ENCODE measurements at regions not wholly inside any gene's neighbourhood (a gene's known extent, or its start where the extent isn't known, plus 50 kb on each side); places are given as distances from the start of the nearest gene placed in this dataset.

GRCh38 chr1:192070213-192070612 lies 88.0 kb upstream of the RGS18 start:
- DNase-seq (no peak), ATAC-seq (no peak)
- Mint-ChIP-seq H3K4me3 (no peak overlapping the region), H3K4me1 (no peaks in the 10 kb centered on the region), H3K9me3 (peaks cover 0 to 16% (median 0%) of the 10 kb centered on the region in 11 donors), H3K36me3 (no peaks in the 10 kb centered on the region), H3K27me3 (no peaks in the 10 kb centered on the region), H3K27ac (no peak overlapping the region)
- H3K27me3 ChIP-seq (ENCODE audit: control insufficient read depth in 2 of 2, insufficient read depth in 2 of 2, low read length in 2 of 2): no peaks in the 10 kb centered on the region
- H3K9me3 ChIP-seq (ENCODE audit: control insufficient read depth in 2 of 3, low read length in 3 of 3): no peaks in the 10 kb centered on the region
- no peak overlapping the region for H3K4me3 ChIP-seq (ENCODE audit: low read length)
- ChIA-PET POLR2A (no interaction called here), CTCF (no interaction called here)
- no peak overlapping the region for H3K27ac ChIP-seq (ENCODE audit: low read depth, low read length)
- intact Hi-C loops (cut with micrococcal nuclease): no loop called here
- no peaks in the 10 kb centered on the region for H3K4me1 ChIP-seq (ENCODE audit: control insufficient read depth in 2 of 2, insufficient read depth in 2 of 2, low read length in 2 of 2)
- H3K36me3 ChIP-seq (ENCODE audit: control insufficient read depth in 2 of 3, insufficient read depth in 3 of 3, low read length in 3 of 3): no peaks in the 10 kb centered on the region

GRCh38 chr1:192080684-192081083 lies 77.6 kb upstream of the RGS18 start:
- no peak for ATAC-seq
- Histone ChIP-seq H3K36me3 (ENCODE audit: control insufficient read depth in 2 of 3, insufficient read depth in 3 of 3, low read length in 3 of 3) (no peaks in the 10 kb centered on the region), H3K27me3 (ENCODE audit: control insufficient read depth in 2 of 2, insufficient read depth in 2 of 2, low read length in 2 of 2) (no peaks in the 10 kb centered on the region), H3K27ac (ENCODE audit: low read depth, low read length) (no peak overlapping the region), H3K4me1 (ENCODE audit: control insufficient read depth in 2 of 2, insufficient read depth in 2 of 2, low read length in 2 of 2) (no peaks in the 10 kb centered on the region), H3K9me3 (ENCODE audit: control insufficient read depth in 2 of 3, low read length in 3 of 3) (no peaks in the 10 kb centered on the region), H3K4me3 (ENCODE audit: low read length) (no peak overlapping the region)
- POLR2A ChIA-PET: no interaction called here
- no peaks in the 10 kb centered on the region for H3K27me3 Mint-ChIP-seq
- H3K9me3 Mint-ChIP-seq: peaks cover 0 to 18% (median 0%) of the 10 kb centered on the region in 11 donors
- no peak overlapping the region for H3K27ac Mint-ChIP-seq
- intact Hi-C loops (cut with micrococcal nuclease): no loop called here
- H3K4me1 Mint-ChIP-seq: no peaks in the 10 kb centered on the region
- DNase-seq: no peak
- CTCF ChIA-PET: no interaction called here
- no peak overlapping the region for H3K4me3 Mint-ChIP-seq
- no peaks in the 10 kb centered on the region for H3K36me3 Mint-ChIP-seq

- H3K4me3 ChIP-seq (ENCODE audit: low read length): no peak overlapping the region
- POLR2A ChIA-PET: no interaction called here
- CTCF ChIA-PET: no interaction called here
- Mint-ChIP-seq H3K4me3 (no peak overlapping the region), H3K9me3 (peaks cover 0 to 18% (median 0%) of the 10 kb centered on the region in 11 donors), H3K4me1 (no peaks in the 10 kb centered on the region), H3K27ac (no peak overlapping the region), H3K27me3 (no peaks in the 10 kb centered on the region), H3K36me3 (no peaks in the 10 kb centered on the region)
- DNase-seq: no peak
- intact Hi-C loops (cut with micrococcal nuclease): no loop called here
- H3K36me3 ChIP-seq (ENCODE audit: control insufficient read depth in 2 of 3, insufficient read depth in 3 of 3, low read length in 3 of 3): no peaks in the 10 kb centered on the region
- no peak for ATAC-seq
- H3K27ac ChIP-seq (ENCODE audit: low read depth, low read length): no peak overlapping the region
- no peaks in the 10 kb centered on the region for H3K9me3 ChIP-seq (ENCODE audit: control insufficient read depth in 2 of 3, low read length in 3 of 3)
- no peaks in the 10 kb centered on the region for H3K27me3 ChIP-seq (ENCODE audit: control insufficient read depth in 2 of 2, insufficient read depth in 2 of 2, low read length in 2 of 2)
- no peaks in the 10 kb centered on the region for H3K4me1 ChIP-seq (ENCODE audit: control insufficient read depth in 2 of 2, insufficient read depth in 2 of 2, low read length in 2 of 2)
Measured at GRCh38 chr1:192081359-192081758, 76.9 kb upstream of the RGS18 start.

- Histone ChIP-seq H3K4me3 (ENCODE audit: low read length) (no peak overlapping the region), H3K9me3 (ENCODE audit: control insufficient read depth in 2 of 3, low read length in 3 of 3) (no peaks in the 10 kb centered on the region), H3K27ac (ENCODE audit: low read depth, low read length) (no peak overlapping the region), H3K36me3 (ENCODE audit: control insufficient read depth in 2 of 3, insufficient read depth in 3 of 3, low read length in 3 of 3) (no peaks in the 10 kb centered on the region), H3K27me3 (ENCODE audit: control insufficient read depth in 2 of 2, insufficient read depth in 2 of 2, low read length in 2 of 2) (no peaks in the 10 kb centered on the region), H3K4me1 (ENCODE audit: control insufficient read depth in 2 of 2, insufficient read depth in 2 of 2, low read length in 2 of 2) (no peaks in the 10 kb centered on the region)
- Mint-ChIP-seq H3K27ac (no peak overlapping the region), H3K4me3 (no peak overlapping the region), H3K9me3 (peaks cover 0 to 6% (median 0%) of the 10 kb centered on the region in 11 donors), H3K27me3 (no peaks in the 10 kb centered on the region), H3K36me3 (no peaks in the 10 kb centered on the region), H3K4me1 (no peaks in the 10 kb centered on the region)
- ATAC-seq (no peak), DNase-seq (no peak)
- POLR2A ChIA-PET: no interaction called here
- CTCF ChIA-PET: no interaction called here
- intact Hi-C loops (cut with micrococcal nuclease): no loop called here
Measured at GRCh38 chr1:192086644-192087043, 71.6 kb upstream of the RGS18 start.

GRCh38 chr1:192087334-192087733 lies 70.9 kb upstream of the RGS18 start:
- Histone ChIP-seq H3K9me3 (ENCODE audit: control insufficient read depth in 2 of 3, low read length in 3 of 3) (no peaks in the 10 kb centered on the region), H3K4me3 (ENCODE audit: low read length) (no peak overlapping the region), H3K36me3 (ENCODE audit: control insufficient read depth in 2 of 3, insufficient read depth in 3 of 3, low read length in 3 of 3) (no peaks in the 10 kb centered on the region), H3K27me3 (ENCODE audit: control insufficient read depth in 2 of 2, insufficient read depth in 2 of 2, low read length in 2 of 2) (no peaks in the 10 kb centered on the region), H3K27ac (ENCODE audit: low read depth, low read length) (no peak overlapping the region), H3K4me1 (ENCODE audit: control insufficient read depth in 2 of 2, insufficient read depth in 2 of 2, low read length in 2 of 2) (no peaks in the 10 kb centered on the region)
- Mint-ChIP-seq H3K27me3 (no peaks in the 10 kb centered on the region), H3K4me3 (no peak overlapping the region), H3K36me3 (no peaks in the 10 kb centered on the region), H3K4me1 (no peaks in the 10 kb centered on the region), H3K27ac (no peak overlapping the region), H3K9me3 (peaks cover 0 to 6% (median 0%) of the 10 kb centered on the region in 11 donors)
- no peak for ATAC-seq
- ChIA-PET CTCF (no interaction called here), POLR2A (no interaction called here)
- DNase-seq: no peak
- intact Hi-C loops (cut with micrococcal nuclease): no loop called here

- Histone ChIP-seq H3K36me3 (ENCODE audit: control insufficient read depth in 2 of 3, insufficient read depth in 3 of 3, low read length in 3 of 3) (no peaks in the 10 kb centered on the region), H3K27ac (ENCODE audit: low read depth, low read length) (no peak overlapping the region), H3K9me3 (ENCODE audit: control insufficient read depth in 2 of 3, low read length in 3 of 3) (no peaks in the 10 kb centered on the region), H3K27me3 (ENCODE audit: control insufficient read depth in 2 of 2, insufficient read depth in 2 of 2, low read length in 2 of 2) (no peaks in the 10 kb centered on the region), H3K4me1 (ENCODE audit: control insufficient read depth in 2 of 2, insufficient read depth in 2 of 2, low read length in 2 of 2) (no peaks in the 10 kb centered on the region), H3K4me3 (ENCODE audit: low read length) (no peak overlapping the region)
- Mint-ChIP-seq H3K27ac (peak overlapping the region in 1 of 9 donors; percentile 28), H3K4me1 (no peaks in the 10 kb centered on the region), H3K9me3 (peaks cover 0 to 6% (median 0%) of the 10 kb centered on the region in 11 donors), H3K36me3 (no peaks in the 10 kb centered on the region), H3K27me3 (no peaks in the 10 kb centered on the region), H3K4me3 (no peak overlapping the region)
- no peak for DNase-seq
- CTCF ChIA-PET: no interaction called here
- ATAC-seq: no peak
- POLR2A ChIA-PET: no interaction called here
- intact Hi-C loops (cut with micrococcal nuclease): no loop called here
Measured at GRCh38 chr1:192088496-192088895, 69.8 kb upstream of the RGS18 start.

- ChIA-PET CTCF (no interaction called here), POLR2A (no interaction called here)
- DNase-seq (no peak), ATAC-seq (no peak)
- Histone ChIP-seq H3K27ac (ENCODE audit: low read depth, low read length) (no peak overlapping the region), H3K9me3 (ENCODE audit: control insufficient read depth in 2 of 3, low read length in 3 of 3) (no peaks in the 10 kb centered on the region), H3K4me1 (ENCODE audit: control insufficient read depth in 2 of 2, insufficient read depth in 2 of 2, low read length in 2 of 2) (no peaks in the 10 kb centered on the region), H3K4me3 (ENCODE audit: low read length) (no peak overlapping the region), H3K27me3 (ENCODE audit: control insufficient read depth in 2 of 2, insufficient read depth in 2 of 2, low read length in 2 of 2) (no peaks in the 10 kb centered on the region), H3K36me3 (ENCODE audit: control insufficient read depth in 2 of 3, insufficient read depth in 3 of 3, low read length in 3 of 3) (no peaks in the 10 kb centered on the region)
- Mint-ChIP-seq H3K36me3 (no peaks in the 10 kb centered on the region), H3K27ac (no peak overlapping the region), H3K4me3 (no peak overlapping the region), H3K4me1 (no peaks in the 10 kb centered on the region), H3K27me3 (no peaks in the 10 kb centered on the region), H3K9me3 (peaks cover 0 to 18% (median 1%) of the 10 kb centered on the region in 11 donors)
- intact Hi-C loops (cut with micrococcal nuclease): no loop called here
Measured at GRCh38 chr1:192098001-192098400, 60.3 kb upstream of the RGS18 start.

All from naive thymus-derived CD4-positive, alpha-beta T cell (primary cell).